ENCODE measurements at regions not wholly inside any gene's neighbourhood (a gene's known extent, or its start where the extent isn't known, plus 50 kb on each side); places are given as distances from the start of the nearest gene placed in this dataset.

- in situ Hi-C loops (cut with MboI; ENCODE audit: low sequenced_read_pairs) = no loop called here
Measured at GRCh38 chr3:57009802-57010201, 50.7 kb upstream of the SPATA12 start.

GRCh38 chr3:57009367-57009766 lies 51.1 kb upstream of the SPATA12 start:
- in situ Hi-C loops (cut with MboI; ENCODE audit: low sequenced_read_pairs) = no loop called here

DNA sequence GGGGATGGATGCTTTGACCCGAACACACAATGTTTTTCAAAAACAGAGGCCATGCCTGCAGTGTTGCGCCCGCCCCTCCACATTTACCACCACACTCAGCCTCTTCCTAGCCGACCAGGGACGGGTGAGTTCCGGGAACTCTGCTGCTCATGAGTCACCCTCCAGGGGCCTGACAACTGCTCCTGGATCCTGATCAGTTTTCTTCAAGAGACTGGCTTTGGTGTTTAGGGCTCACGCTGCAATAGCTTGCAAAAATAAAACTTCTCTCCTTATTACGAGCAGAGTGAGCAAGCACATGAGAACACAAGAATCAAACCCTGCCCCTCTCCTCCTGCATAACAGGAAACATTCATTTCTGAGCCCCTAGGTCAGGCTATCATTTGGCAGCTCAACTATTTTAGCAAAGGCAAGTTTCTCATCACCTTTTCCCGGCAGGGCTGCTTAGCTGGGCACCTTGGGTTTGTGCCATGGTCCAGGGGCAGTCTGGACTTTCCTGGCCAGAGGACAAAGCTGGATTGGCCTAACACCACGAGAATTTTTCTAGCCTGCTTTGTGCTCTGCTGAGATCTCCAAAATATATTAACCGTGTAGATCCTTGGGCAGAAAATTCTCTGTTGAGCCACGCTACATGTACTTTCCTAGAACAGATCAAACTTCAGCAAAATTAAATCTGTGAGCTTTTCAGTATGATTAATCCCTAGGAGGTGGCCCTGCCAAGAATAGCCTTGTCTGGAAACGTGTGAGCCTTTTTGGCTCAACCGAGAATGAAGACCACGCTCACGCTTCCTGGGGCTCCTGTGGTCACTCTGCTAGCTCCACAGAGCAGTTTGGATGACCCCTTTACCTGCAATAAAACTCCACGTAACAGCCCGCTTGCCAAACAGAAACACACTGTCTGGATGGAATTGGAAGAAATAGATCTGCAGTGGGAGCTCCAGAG lies 52.7 kb upstream of the SPATA12 start:
- in situ Hi-C loops (cut with MboI; ENCODE audit: low sequenced_read_pairs) = no loop called here

- in situ Hi-C loops (cut with MboI; ENCODE audit: low sequenced_read_pairs) = no loop called here
Measured at GRCh38 chr3:57006949-57007419, 53.5 kb upstream of the SPATA12 start.

DNA sequence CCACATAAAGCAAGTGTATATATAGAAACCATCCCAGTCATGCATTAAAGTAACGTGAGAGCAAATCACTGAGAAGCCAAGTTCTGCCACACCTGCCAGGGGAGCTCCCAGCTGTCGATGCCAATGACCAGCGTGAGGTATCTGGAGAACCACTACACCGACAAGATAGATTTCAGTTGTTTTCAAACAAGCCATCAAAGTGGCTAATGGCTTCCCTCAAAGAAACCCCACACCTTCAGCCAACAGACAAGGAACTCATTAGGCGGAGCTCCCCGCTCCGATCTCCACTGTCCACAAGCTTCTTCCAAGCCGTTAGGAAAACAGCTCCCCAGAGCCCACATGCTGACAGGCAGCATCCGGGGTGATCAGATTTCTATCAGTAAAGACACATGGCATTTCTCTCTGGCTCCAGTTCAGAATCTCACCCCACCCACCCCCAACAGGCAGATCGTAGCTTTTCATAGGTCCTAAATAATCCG lies 54.2 kb upstream of the SPATA12 start:
- in situ Hi-C loops (cut with MboI; ENCODE audit: low sequenced_read_pairs) = no loop called here

GRCh38 chr3:57004229-57004628 lies 56.2 kb upstream of the SPATA12 start:
- in situ Hi-C loops (cut with MboI; ENCODE audit: low sequenced_read_pairs) = no loop called here

DNA sequence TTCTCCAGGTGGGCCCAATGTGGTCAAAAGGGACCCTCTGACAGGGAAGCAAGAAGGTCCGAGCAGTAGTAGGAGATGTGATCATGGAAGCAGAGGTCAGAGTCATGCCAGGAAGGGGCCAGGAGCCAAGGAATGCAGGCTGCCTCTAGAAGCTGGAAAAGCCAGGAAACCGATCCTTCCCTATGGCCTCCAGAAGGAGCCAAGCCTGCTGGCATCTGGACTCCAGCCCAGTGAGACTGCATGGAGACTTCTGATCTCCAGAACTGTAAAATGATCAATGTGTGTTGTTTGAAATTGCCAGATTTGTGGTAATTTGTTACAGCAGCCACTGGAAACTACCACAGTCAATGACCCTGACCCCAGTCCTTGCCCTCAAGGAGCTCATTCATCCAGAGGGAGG lies 56.8 kb upstream of the SPATA12 start:
- in situ Hi-C loops (cut with MboI; ENCODE audit: low sequenced_read_pairs) = no loop called here

GRCh38 chr3:57001356-57001755 lies 59.1 kb upstream of the SPATA12 start:
- in situ Hi-C loops (cut with MboI; ENCODE audit: low sequenced_read_pairs) = no loop called here

- in situ Hi-C loops (cut with MboI; ENCODE audit: low sequenced_read_pairs) = no loop called here
Measured at GRCh38 chr3:57000012-57000411, 60.5 kb upstream of the SPATA12 start.

DNA sequence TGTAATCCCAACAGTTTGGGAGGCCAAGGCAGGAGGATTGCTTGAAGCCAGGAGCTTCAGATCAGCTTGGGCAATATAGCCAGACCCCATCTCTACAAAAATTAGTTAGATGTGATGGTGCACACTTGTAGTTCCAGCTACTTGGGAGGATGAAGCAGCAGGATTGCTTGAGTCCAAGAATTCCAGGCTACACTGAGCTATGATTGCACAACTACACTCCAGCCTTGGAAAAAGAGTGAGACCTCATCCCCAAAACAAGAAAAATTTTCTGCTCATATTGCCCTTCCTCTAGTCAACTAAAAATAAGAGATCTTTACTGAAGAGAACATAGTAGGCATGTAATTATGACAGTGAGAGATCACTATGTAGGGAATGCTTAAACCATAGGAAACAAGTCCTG lies 60.9 kb upstream of the SPATA12 start:
- in situ Hi-C loops (cut with MboI; ENCODE audit: low sequenced_read_pairs) = loop anchor here (25.0 kb wide), 1 partner anchor 137 kb away; no protein-coding TSS in a partner anchor

GRCh38 chr3:56998076-56998529 lies 62.4 kb upstream of the SPATA12 start:
- in situ Hi-C loops (cut with MboI; ENCODE audit: low sequenced_read_pairs) = loop anchor here (25.0 kb wide), 1 partner anchor 136 kb away; no protein-coding TSS in a partner anchor

DNA sequence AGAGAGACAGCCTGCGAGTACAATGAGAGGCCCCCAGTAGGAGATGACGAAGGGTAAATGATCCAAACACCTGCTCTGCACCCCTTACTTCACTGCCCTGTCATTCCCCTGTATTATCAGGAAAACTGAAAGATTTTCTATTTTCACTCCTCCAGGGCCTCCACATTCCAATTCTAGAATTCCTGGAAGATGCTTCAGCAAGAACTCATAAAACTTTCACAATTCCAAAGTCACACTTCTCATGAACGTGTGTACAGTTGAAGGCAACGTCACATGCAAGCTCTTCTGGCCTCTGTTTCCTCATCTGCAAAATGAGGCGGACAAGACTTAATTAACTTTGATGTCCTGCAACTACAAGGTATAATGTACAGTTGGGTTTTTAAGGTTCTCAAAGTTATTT lies 62.8 kb upstream of the SPATA12 start:
- in situ Hi-C loops (cut with MboI; ENCODE audit: low sequenced_read_pairs) = loop anchor here (25.0 kb wide), 1 partner anchor 135 kb away; no protein-coding TSS in a partner anchor

GRCh38 chr3:56997041-56997440 lies 63.4 kb upstream of the SPATA12 start:
- in situ Hi-C loops (cut with MboI; ENCODE audit: low sequenced_read_pairs) = loop anchor here (25.0 kb wide), 1 partner anchor 135 kb away; no protein-coding TSS in a partner anchor

DNA sequence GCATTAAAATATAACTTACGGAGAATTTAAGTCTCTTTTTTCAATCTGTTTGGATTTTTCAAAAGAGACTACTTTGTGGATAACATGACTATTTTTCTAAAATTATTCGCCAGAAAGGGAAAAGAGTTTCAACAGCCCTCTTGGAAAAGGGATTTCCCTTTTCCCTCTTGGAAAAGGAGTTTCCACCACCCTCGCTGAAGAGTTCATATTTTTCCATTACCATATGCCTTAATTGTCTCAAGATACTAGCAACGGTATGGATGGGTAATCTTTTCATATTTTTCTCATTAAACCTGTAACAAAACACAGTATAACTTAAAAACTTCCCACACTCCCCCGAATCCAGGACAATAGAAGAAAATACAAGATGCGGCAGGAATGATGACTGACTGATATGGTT lies 66.1 kb upstream of the SPATA12 start:
- in situ Hi-C loops (cut with MboI; ENCODE audit: low sequenced_read_pairs) = loop anchor here (25.0 kb wide), 1 partner anchor 132 kb away; no protein-coding TSS in a partner anchor

DNA sequence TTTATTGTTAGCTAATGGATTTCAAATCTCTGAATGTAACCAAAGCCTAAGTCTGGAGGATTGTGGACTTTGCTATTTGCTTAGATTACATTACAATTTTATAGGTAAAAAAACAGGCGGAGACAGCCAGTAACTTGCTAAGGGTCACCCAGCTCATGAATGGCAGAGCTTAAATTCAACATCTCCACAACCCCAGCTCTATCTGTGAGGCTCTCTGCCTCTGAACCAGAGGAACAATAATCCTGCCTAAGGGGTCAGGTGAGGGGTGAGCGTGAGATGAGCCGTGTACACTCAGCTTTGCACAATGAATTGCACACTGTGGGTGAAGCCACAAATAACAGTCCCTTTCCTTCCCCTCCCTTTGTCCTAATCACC lies 69.8 kb upstream of the SPATA12 start:
- in situ Hi-C loops (cut with MboI; ENCODE audit: low sequenced_read_pairs) = loop anchor here (25.0 kb wide), 1 partner anchor 128 kb away; no protein-coding TSS in a partner anchor

DNA sequence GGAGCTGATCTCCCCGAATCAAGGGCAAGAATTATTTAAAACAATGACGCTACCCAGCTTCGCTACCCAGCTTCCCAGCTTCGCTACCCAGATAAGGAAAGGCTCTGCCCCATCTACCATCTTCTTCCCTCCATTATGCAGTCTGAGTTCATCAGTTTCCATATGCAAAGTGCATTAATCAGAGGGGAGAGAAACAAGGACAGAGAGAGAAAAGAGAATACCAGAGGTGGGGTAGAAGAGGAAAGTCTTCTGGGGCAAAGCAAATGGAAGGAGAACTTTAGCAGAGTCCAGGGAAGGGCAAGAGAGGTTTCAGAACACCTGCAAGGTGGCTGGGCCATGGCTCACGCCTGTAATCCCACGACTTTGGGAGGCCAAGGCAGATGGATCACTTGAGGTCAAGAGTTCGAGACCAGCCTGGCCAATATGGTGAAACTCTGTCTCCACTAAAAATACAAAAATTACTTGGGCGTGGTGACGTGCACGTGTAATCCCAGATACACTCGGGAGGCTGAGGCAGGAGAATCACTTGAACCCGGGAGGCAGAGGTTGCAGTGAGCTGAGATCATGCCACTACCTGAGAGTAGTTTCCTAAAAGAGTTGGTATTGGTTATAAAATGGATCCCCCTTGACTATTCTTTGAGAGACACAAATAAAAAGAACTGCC lies 70.4 kb upstream of the SPATA12 start:
- in situ Hi-C loops (cut with MboI; ENCODE audit: low sequenced_read_pairs) = loop anchor here (10.0 to 25.0 kb wide), 2 partner anchors 128 to 285 kb away; no protein-coding TSS in a partner anchor

DNA sequence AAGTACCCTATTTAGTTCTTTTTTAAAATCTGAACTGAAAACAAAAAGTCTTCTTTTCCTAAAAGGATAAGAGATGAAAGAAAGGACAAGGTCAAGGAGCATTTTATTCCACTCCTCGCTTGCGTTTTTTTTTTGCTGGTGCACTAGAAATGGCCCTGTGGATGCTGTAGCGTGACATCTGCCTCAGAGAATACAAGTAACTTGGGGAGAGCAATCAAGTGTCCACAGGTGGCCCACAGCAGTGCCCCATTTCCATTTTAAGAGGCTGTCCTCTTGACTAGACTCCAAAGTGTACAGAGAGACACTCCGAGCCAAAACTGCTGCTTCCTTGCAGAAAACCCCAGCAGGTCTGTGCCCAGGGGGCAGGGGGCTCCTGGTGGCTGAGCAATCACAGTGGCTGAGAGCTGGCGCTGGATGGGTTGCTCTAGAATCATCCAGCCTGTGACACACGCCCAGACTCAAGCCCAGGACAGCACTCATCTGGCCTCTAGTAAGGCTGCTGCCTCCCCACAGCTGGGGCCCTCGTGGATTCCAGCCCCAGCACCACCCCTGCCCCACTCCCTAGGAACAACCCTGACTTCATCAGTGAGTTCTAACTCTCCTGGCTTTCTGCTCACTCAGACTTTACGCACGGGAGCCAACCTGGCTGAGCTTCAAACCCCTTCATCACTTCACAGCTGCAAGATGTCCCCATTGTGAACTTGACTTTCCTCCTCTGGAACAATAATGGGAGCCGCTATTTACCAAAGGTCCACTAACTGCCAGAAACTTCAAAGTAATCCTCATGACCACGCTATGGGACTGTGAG lies 71.1 kb upstream of the SPATA12 start:
- in situ Hi-C loops (cut with MboI; ENCODE audit: low sequenced_read_pairs) = loop anchor here (10.0 to 25.0 kb wide), 2 partner anchors 127 to 285 kb away; no protein-coding TSS in a partner anchor

- in situ Hi-C loops (cut with MboI; ENCODE audit: low sequenced_read_pairs) = loop anchor here (10.0 to 25.0 kb wide), 2 partner anchors 126 to 284 kb away; no protein-coding TSS in a partner anchor
Measured at GRCh38 chr3:56988458-56989168, 71.9 kb upstream of the SPATA12 start.

DNA sequence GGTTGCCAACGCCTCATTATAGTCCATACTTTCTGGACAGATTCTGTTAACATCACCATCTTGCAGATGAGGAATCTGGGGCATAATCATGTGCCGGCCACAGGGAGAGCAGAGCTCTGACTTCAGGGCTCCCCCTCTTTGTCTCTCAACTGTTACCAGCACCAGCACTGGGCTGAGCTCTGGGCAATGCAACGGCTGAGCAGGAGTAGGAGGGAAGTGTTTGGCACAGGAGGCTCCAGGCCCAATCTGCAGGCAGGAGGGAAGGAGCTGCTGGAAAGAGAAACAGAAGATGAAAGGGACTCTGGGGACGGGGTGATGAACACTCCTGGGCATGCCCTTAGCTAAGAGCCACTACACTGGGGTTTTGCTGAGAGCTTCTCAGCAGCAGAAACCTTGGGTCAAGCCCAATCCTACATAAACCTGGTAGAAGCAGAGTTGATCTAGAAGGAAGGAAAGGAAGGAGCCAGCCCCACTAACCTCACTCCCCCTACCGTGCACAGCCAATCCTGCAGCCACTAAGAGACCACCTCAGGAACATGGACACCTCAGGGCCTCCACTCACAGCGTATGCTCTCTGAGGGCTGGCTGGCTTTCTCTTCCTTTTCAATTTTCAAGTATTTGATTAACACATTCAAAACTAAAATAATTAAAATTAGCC lies 73.1 kb upstream of the SPATA12 start:
- in situ Hi-C loops (cut with MboI; ENCODE audit: low sequenced_read_pairs) = loop anchor here (10.0 to 25.0 kb wide), 2 partner anchors 125 to 283 kb away; no protein-coding TSS in a partner anchor
